Calu3 (cell line): ENCODE measurements at regions not wholly inside any gene's neighbourhood (a gene's known extent, or its start where the extent isn't known, plus 50 kb on each side); places are given as distances from the start of the nearest gene placed in this dataset.

Experiments
- BruUV-seq: library from RNA; stranded (reverse); fragments of 400-500 nt; replicated peaks from 2 replicates; lab custom pipeline; 2021; lab: Mats Ljungman, UMichigan
- CTCF ChIA-PET: fragments of 300-600 bp; sonication (Branson Sonifier 250); formaldehyde crosslinking; loops from one replicate; lab custom pipeline; 2022; ENCODE audit warnings: antibody characterized with exemption; lab: Charles Lee
- DNase-seq: peaks from one replicate; pipeline ENCODE4 v3.0.0; 2022
- H3K27ac Mint-ChIP-seq: one replicate; pipeline ENCODE4 v1.8.0; 2022; ENCODE audit warnings: mixed read lengths; ENCODE audit not compliant: unreplicated experiment
- H3K27me3 Mint-ChIP-seq: one replicate; pipeline ENCODE4 v1.8.0; 2022; ENCODE audit warnings: mixed read lengths; ENCODE audit not compliant: unreplicated experiment
- H3K36me3 Mint-ChIP-seq: one replicate; pipeline ENCODE4 v1.8.0; 2022; ENCODE audit warnings: mild to moderate bottlenecking, moderate library complexity, mixed read lengths; ENCODE audit not compliant: insufficient read depth, unreplicated experiment
- H3K4me1 Mint-ChIP-seq: one replicate; pipeline ENCODE4 v1.8.0; 2022; ENCODE audit warnings: mild to moderate bottlenecking, low read depth, mixed read lengths; ENCODE audit not compliant: unreplicated experiment
- H3K4me3 Mint-ChIP-seq: one replicate; pipeline ENCODE4 v1.8.0; 2022; ENCODE audit warnings: mild to moderate bottlenecking, low read depth, moderate library complexity, mixed read lengths; ENCODE audit not compliant: unreplicated experiment
- H3K9me3 Mint-ChIP-seq: one replicate; pipeline ENCODE4 v1.8.0; 2022; ENCODE audit warnings: low read depth, mixed read lengths; ENCODE audit not compliant: unreplicated experiment
- intact Hi-C: fragments of 100-400 bp; cut with micrococcal nuclease; formaldehyde crosslinking; loops from one replicate; pipeline ENCODE4 v1.10.0; 2022; ENCODE audit not compliant: unreplicated experiment
- TF ChIP-seq, protein P1 (sequence below): fragments of 200-600 bp; IDR thresholded peaks from one replicate; pipeline ENCODE4 v1.8.0; 2022; ENCODE audit warnings: antibody characterized with exemption; ENCODE audit not compliant: unreplicated experiment

DNA sequence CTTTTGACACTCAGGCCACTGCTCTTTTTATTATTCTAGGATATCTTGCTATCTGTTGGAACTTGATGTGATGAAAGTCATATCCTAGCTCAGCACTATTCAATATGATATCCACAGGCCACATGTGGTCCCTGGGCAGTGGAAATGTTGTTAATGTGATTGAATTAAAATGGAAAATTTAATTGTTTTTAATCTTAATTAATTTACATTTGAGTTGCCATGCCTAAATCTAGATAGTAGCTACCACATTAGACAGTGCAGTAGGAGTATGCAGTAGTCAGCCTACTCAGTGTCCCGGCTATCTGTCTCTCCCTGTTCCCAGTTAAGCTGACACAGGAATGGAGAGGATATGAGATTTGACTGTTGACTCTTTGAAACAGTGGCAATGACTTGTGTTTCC, 460.2 kb downstream of the GBE1 start:
- Mint-ChIP-seq H3K27ac (no peak overlapping the region), H3K36me3 (no peaks in the 10 kb centered on the region), H3K4me1 (peaks cover 27% of the 10 kb centered on the region), H3K27me3 (no peaks in the 10 kb centered on the region), H3K9me3 (no peaks in the 10 kb centered on the region), H3K4me3 (no peak overlapping the region)
- TF ChIP-seq, protein P1, sequence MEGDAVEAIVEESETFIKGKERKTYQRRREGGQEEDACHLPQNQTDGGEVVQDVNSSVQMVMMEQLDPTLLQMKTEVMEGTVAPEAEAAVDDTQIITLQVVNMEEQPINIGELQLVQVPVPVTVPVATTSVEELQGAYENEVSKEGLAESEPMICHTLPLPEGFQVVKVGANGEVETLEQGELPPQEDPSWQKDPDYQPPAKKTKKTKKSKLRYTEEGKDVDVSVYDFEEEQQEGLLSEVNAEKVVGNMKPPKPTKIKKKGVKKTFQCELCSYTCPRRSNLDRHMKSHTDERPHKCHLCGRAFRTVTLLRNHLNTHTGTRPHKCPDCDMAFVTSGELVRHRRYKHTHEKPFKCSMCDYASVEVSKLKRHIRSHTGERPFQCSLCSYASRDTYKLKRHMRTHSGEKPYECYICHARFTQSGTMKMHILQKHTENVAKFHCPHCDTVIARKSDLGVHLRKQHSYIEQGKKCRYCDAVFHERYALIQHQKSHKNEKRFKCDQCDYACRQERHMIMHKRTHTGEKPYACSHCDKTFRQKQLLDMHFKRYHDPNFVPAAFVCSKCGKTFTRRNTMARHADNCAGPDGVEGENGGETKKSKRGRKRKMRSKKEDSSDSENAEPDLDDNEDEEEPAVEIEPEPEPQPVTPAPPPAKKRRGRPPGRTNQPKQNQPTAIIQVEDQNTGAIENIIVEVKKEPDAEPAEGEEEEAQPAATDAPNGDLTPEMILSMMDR, result no peak
- DNase-seq, result no peak
- CTCF ChIA-PET, result interaction anchor here (0.6 to 0.7 kb wide), 4 partner anchors 22 to 208 kb away, joined by 3 to 7 read pairs (median 3); no protein-coding TSS in a partner anchor
- BruUV-seq, result no TSS peak
- intact Hi-C loops, result no loop called here

GRCh38 chr3:81300324-81300927, 461.0 kb downstream of the GBE1 start:
- H3K4me1 Mint-ChIP-seq, result peaks cover 31% of the 10 kb centered on the region
- DNase-seq, result no peak
- TF ChIP-seq, protein P1, result no peak
- H3K9me3 Mint-ChIP-seq, result no peaks in the 10 kb centered on the region
- CTCF ChIA-PET, result no interaction called here
- no peaks in the 10 kb centered on the region for H3K36me3 Mint-ChIP-seq
- no peak overlapping the region for H3K27ac Mint-ChIP-seq
- no peaks in the 10 kb centered on the region for H3K27me3 Mint-ChIP-seq
- intact Hi-C loops, result no loop called here
- BruUV-seq, result no TSS peak
- no peak overlapping the region for H3K4me3 Mint-ChIP-seq

DNA sequence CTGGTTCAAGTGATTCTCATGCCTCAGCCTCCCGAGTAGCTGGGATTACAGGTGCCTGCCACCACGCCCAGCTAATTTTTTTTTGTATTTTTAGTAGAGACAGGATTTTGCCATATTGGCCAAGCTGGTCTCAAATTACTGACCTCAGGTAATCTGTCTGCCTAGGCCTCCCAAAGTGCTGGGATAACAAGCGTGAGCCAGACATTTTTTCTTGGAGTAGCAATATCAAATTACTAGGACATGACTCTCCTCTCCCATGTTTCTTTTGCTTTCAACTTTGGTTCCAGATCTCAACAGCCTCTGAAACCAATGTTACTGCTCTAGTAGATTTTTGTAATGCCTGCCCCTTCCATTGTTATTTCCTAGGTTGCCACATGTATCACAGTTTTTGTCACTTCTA, 462.0 kb downstream of the GBE1 start:
- H3K4me3 Mint-ChIP-seq, result no peak overlapping the region
- no peak overlapping the region for H3K27ac Mint-ChIP-seq
- H3K9me3 Mint-ChIP-seq, result no peaks in the 10 kb centered on the region
- no peaks in the 10 kb centered on the region for H3K27me3 Mint-ChIP-seq
- no peak for DNase-seq
- TF ChIP-seq, protein P1, result no peak
- intact Hi-C loops, result no loop called here
- no peaks in the 10 kb centered on the region for H3K36me3 Mint-ChIP-seq
- CTCF ChIA-PET, result no interaction called here
- no TSS peak for BruUV-seq
- H3K4me1 Mint-ChIP-seq, result peaks cover 31% of the 10 kb centered on the region

DNA sequence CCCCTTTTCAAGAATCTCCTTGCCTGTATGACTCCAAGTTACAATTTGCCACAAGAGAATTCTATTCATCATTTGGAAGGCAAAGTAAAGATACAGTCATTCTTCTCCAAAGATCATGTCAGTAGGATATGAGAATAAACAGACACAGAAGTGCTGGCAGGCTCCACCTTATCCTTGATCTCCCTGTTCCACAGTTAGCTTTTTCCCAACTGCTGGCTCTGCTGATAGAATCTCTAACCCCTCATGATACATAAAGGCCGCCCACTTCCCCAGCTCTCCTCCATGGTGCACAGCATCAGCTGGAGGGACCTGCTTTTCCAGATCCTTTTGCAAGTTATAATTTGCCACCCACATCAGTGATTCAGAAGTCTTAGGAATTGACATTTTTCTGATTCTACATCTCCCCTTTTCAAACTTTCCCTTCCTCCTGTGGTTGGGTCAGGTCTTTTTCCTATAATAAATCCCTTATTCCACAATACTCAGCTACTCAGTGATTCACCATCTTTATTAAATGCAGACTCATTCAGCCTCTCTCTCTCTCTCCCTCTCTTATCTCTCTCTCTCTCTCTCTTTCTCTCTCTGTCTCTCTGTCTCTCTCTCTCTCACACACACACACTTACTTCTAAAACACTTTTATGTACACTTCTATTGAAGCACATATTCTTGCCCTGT, 465.4 kb downstream of the GBE1 start:
- TF ChIP-seq, protein P1, result no peak
- CTCF ChIA-PET, result no interaction called here
- Mint-ChIP-seq H3K9me3 (no peaks in the 10 kb centered on the region), H3K4me1 (peaks cover 31% of the 10 kb centered on the region), H3K4me3 (no peak overlapping the region), H3K27me3 (no peaks in the 10 kb centered on the region), H3K36me3 (no peaks in the 10 kb centered on the region), H3K27ac (no peak overlapping the region)
- BruUV-seq, result no TSS peak
- intact Hi-C loops, result no loop called here
- DNase-seq, result no peak
